ENCODE measurements at regions not wholly inside any gene's neighbourhood (a gene's known extent, or its start where the extent isn't known, plus 50 kb on each side); places are given as distances from the start of the nearest gene placed in this dataset.

GRCh38 chr20:39291301-39291700, 329.2 kb downstream of the DHX35 start:
- no peak for TF ChIP-seq CTCF (conservative IDR thresholded peaks at IDR 0.05; ENCODE audit: low read length)
- TF ChIP-seq EZH2phosphoT487 (IDR thresholded peaks at IDR 0.05; ENCODE audit: borderline replicate concordance): no peak
